GM19324 (cell line): ENCODE measurements at regions not wholly inside any gene's neighbourhood (a gene's known extent, or its start where the extent isn't known, plus 50 kb on each side); places are given as distances from the start of the nearest gene placed in this dataset.
"Not testable (repeated sequence)": the region's sequence is repeated elsewhere in the genome, so short reads cannot be mapped to it uniquely, and the experiment has no call there.

ENCODE experiments used
- ATAC-seq: cut with Tn5 transposase; IDR thresholded peaks from one replicate; pipeline ENCODE4 v1.9.1; 2021; ENCODE audit warnings: mild to moderate bottlenecking, moderate library complexity; ENCODE audit not compliant: unreplicated experiment, low FRiP score

- no peak for ATAC-seq
Measured at GRCh38 chr1:166488327-166488726, 321.5 kb upstream of the FAM78B start.

- no peak for ATAC-seq
Measured at GRCh38 chr1:166489356-166489669, 322.5 kb upstream of the FAM78B start.

- peak; percentile 95 for ATAC-seq
Measured at GRCh38 chr1:166489670-166490436, 323.1 kb upstream of the FAM78B start.

GRCh38 chr1:166490437-166490991, 323.7 kb upstream of the FAM78B start:
- no peak for ATAC-seq

- ATAC-seq = not testable (repeated sequence)
Measured at GRCh38 chr1:166493765-166494164, 327.0 kb upstream of the FAM78B start.

- ATAC-seq = no peak
Measured at GRCh38 chr1:166507347-166507746, 331.9 kb upstream of the POGK start.

GRCh38 chr1:166511761-166512160, 327.5 kb upstream of the POGK start:
- no peak for ATAC-seq

GRCh38 chr1:166514067-166514466, 325.2 kb upstream of the POGK start:
- no peak for ATAC-seq

- ATAC-seq = no peak
Measured at GRCh38 chr1:166527752-166528151, 311.5 kb upstream of the POGK start.

GRCh38 chr1:166538646-166539045, 300.6 kb upstream of the POGK start:
- no peak for ATAC-seq

- ATAC-seq = no peak
Measured at GRCh38 chr1:166544036-166544435, 295.2 kb upstream of the POGK start.

GRCh38 chr1:166544561-166544960, 294.7 kb upstream of the POGK start:
- no peak for ATAC-seq

GRCh38 chr1:166552706-166553105, 286.6 kb upstream of the POGK start:
- ATAC-seq = no peak

- no peak for ATAC-seq
Measured at GRCh38 chr1:166570954-166571353, 268.3 kb upstream of the POGK start.

- ATAC-seq = no peak
Measured at GRCh38 chr1:166573199-166573598, 266.1 kb upstream of the POGK start.

GRCh38 chr1:166579557-166580501, 259.4 kb upstream of the POGK start:
- no peak for ATAC-seq

- no peak for ATAC-seq
Measured at GRCh38 chr1:166588741-166589140, 250.5 kb upstream of the POGK start.

GRCh38 chr1:166590161-166590560, 249.1 kb upstream of the POGK start:
- no peak for ATAC-seq

- no peak for ATAC-seq
Measured at GRCh38 chr1:166594646-166595045, 244.6 kb upstream of the POGK start.

GRCh38 chr1:166597516-166597915, 241.8 kb upstream of the POGK start:
- ATAC-seq = no peak

GRCh38 chr1:166600574-166600973, 238.7 kb upstream of the POGK start:
- no peak for ATAC-seq
